ENCODE measurements at regions not wholly inside any gene's neighbourhood (a gene's known extent, or its start where the extent isn't known, plus 50 kb on each side); places are given as distances from the start of the nearest gene placed in this dataset.

DNA sequence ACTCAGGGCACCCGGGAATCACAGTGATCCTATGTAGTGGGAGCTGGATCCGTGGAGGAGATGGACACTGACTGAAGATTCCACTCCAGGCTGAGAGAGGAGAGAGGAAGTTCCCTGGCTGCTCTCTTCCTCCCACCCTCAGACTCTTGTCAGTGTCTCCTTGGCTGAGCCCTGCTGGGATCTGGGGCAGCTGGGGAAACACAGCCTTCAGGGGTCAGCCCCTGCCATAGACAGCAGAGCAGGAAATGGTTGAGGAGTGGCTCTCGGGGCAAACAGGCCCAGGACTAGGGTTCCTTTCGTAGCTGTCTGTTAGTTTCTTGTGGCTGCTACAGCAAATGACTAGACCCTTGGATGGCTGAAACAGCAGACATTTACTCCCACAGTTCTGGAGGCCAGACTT lies 174.4 kb upstream of the BMPER start:
- no peak overlapping the region for H3K27ac ChIP-seq (ENCODE audit: low read depth, low read length)
- H3K4me3 ChIP-seq (ENCODE audit: insufficient read depth, low read depth, low read length), result no peak overlapping the region
- no peaks in the 10 kb centered on the region for H4K20me1 ChIP-seq (ENCODE audit: insufficient read depth, low read length)
- H3K9me3 ChIP-seq (ENCODE audit: insufficient read depth, low read depth, low read length), result no peaks in the 10 kb centered on the region
- peaks cover 7% of the 10 kb centered on the region for H3K9me3 Mint-ChIP-seq (ENCODE audit: unreplicated experiment)
- H3K27me3 Mint-ChIP-seq (ENCODE audit: low read depth, unreplicated experiment), result peaks cover 4% of the 10 kb centered on the region
- H3K4me3 Mint-ChIP-seq (ENCODE audit: unreplicated experiment), result no peak overlapping the region
- H2AFZ ChIP-seq (ENCODE audit: low read depth, low read length), result no peak overlapping the region
- H3K4me2 ChIP-seq (ENCODE audit: low read length), result no peak overlapping the region
- H3K79me2 ChIP-seq (ENCODE audit: insufficient read depth, low read length), result no peaks in the 10 kb centered on the region
- H3K4me1 ChIP-seq (ENCODE audit: insufficient read depth, low read length), result peaks cover 4% of the 10 kb centered on the region
- DNase-seq (ENCODE audit: low read depth), result no peak
- TF ChIP-seq CTCF (IDR thresholded peaks at IDR 0.05; ENCODE audit: insufficient read depth, low read depth, low read length) (no peak), EZH2 (IDR thresholded peaks at IDR 0.05; ENCODE audit: insufficient read depth, low read length) (no peak)
- no peaks in the 10 kb centered on the region for H3K27me3 ChIP-seq (ENCODE audit: insufficient read depth, low read length)
- H3K36me3 Mint-ChIP-seq (ENCODE audit: low read depth, unreplicated experiment), result peaks cover 3% of the 10 kb centered on the region
- H3K4me1 Mint-ChIP-seq (ENCODE audit: low read depth, unreplicated experiment), result peaks cover 7% of the 10 kb centered on the region
- H3K36me3 ChIP-seq (ENCODE audit: insufficient read depth, low read length), result no peaks in the 10 kb centered on the region
- no peak overlapping the region for H3K9ac ChIP-seq (ENCODE audit: low read length)
- no peak for FAIRE-seq
- H3K27ac Mint-ChIP-seq (ENCODE audit: unreplicated experiment), result no peak overlapping the region

DNA sequence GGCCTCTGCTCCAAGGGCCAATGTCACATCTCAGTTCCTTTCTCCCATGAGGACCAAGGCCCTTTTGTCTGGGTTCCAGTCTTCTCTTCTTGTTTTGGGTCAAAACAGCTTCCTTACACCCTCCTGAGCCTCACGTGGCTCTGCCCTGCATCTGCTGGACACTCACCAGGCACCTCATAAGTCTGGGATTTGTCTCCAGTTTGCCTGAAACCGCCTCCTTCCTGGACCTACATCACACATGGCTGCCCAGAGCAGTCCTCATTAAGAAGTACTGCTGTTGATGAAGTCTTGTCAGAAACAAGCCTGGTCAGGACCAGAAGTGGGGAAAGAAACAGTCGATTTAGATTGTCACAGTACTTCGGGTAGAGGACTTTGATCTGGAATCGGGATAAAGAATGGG lies 173.4 kb upstream of the BMPER start:
- peaks cover 3% of the 10 kb centered on the region for H3K4me1 Mint-ChIP-seq (ENCODE audit: low read depth, unreplicated experiment)
- no peak for DNase-seq (ENCODE audit: low read depth)
- no peak for TF ChIP-seq CTCF (IDR thresholded peaks at IDR 0.05; ENCODE audit: insufficient read depth, low read depth, low read length)
- TF ChIP-seq EZH2 (IDR thresholded peaks at IDR 0.05; ENCODE audit: insufficient read depth, low read length), result no peak
- Histone ChIP-seq H2AFZ (ENCODE audit: low read depth, low read length) (no peak overlapping the region), H4K20me1 (ENCODE audit: insufficient read depth, low read length) (no peaks in the 10 kb centered on the region), H3K9me3 (ENCODE audit: insufficient read depth, low read depth, low read length) (no peaks in the 10 kb centered on the region), H3K79me2 (ENCODE audit: insufficient read depth, low read length) (no peaks in the 10 kb centered on the region), H3K27ac (ENCODE audit: low read depth, low read length) (no peak overlapping the region), H3K4me3 (ENCODE audit: insufficient read depth, low read depth, low read length) (no peak overlapping the region), H3K4me2 (ENCODE audit: low read length) (no peak overlapping the region), H3K9ac (ENCODE audit: low read length) (no peak overlapping the region), H3K36me3 (ENCODE audit: insufficient read depth, low read length) (no peaks in the 10 kb centered on the region), H3K4me1 (ENCODE audit: insufficient read depth, low read length) (no peaks in the 10 kb centered on the region), H3K27me3 (ENCODE audit: insufficient read depth, low read length) (no peaks in the 10 kb centered on the region)
- H3K27me3 Mint-ChIP-seq (ENCODE audit: low read depth, unreplicated experiment), result peaks cover 4% of the 10 kb centered on the region
- peaks cover 3% of the 10 kb centered on the region for H3K36me3 Mint-ChIP-seq (ENCODE audit: low read depth, unreplicated experiment)
- FAIRE-seq, result no peak
- peaks cover 5% of the 10 kb centered on the region for H3K9me3 Mint-ChIP-seq (ENCODE audit: unreplicated experiment)
- no peak overlapping the region for H3K27ac Mint-ChIP-seq (ENCODE audit: unreplicated experiment)
- no peak overlapping the region for H3K4me3 Mint-ChIP-seq (ENCODE audit: unreplicated experiment)

- H3K27ac Mint-ChIP-seq (ENCODE audit: unreplicated experiment), result no peak overlapping the region
- Histone ChIP-seq H3K4me2 (ENCODE audit: low read length) (no peak overlapping the region), H3K9me3 (ENCODE audit: insufficient read depth, low read depth, low read length) (no peaks in the 10 kb centered on the region), H3K4me1 (ENCODE audit: insufficient read depth, low read length) (no peaks in the 10 kb centered on the region), H3K27me3 (ENCODE audit: insufficient read depth, low read length) (no peaks in the 10 kb centered on the region), H2AFZ (ENCODE audit: low read depth, low read length) (no peak overlapping the region), H3K36me3 (ENCODE audit: insufficient read depth, low read length) (no peaks in the 10 kb centered on the region), H3K4me3 (ENCODE audit: insufficient read depth, low read depth, low read length) (no peak overlapping the region), H4K20me1 (ENCODE audit: insufficient read depth, low read length) (no peaks in the 10 kb centered on the region), H3K79me2 (ENCODE audit: insufficient read depth, low read length) (no peaks in the 10 kb centered on the region), H3K27ac (ENCODE audit: low read depth, low read length) (no peak overlapping the region), H3K9ac (ENCODE audit: low read length) (no peak overlapping the region)
- no peak overlapping the region for H3K4me3 Mint-ChIP-seq (ENCODE audit: unreplicated experiment)
- FAIRE-seq (no peak), DNase-seq (ENCODE audit: low read depth) (no peak)
- no peaks in the 10 kb centered on the region for H3K4me1 Mint-ChIP-seq (ENCODE audit: low read depth, unreplicated experiment)
- H3K27me3 Mint-ChIP-seq (ENCODE audit: low read depth, unreplicated experiment), result peaks cover 4% of the 10 kb centered on the region
- peaks cover 5% of the 10 kb centered on the region for H3K9me3 Mint-ChIP-seq (ENCODE audit: unreplicated experiment)
- peaks cover 3% of the 10 kb centered on the region for H3K36me3 Mint-ChIP-seq (ENCODE audit: low read depth, unreplicated experiment)
- TF ChIP-seq EZH2 (IDR thresholded peaks at IDR 0.05; ENCODE audit: insufficient read depth, low read length) (no peak), CTCF (IDR thresholded peaks at IDR 0.05; ENCODE audit: insufficient read depth, low read depth, low read length) (no peak)
These were observed 172.9 kb upstream of the BMPER start for GRCh38 chr7:33732462-33732861.
